ENCODE measurements at regions not wholly inside any gene's neighbourhood (a gene's known extent, or its start where the extent isn't known, plus 50 kb on each side); places are given as distances from the start of the nearest gene placed in this dataset.

GRCh38 chr1:5253036-5253435 is 598.6 kb downstream of the AJAP1 start:
- Mint-ChIP-seq H3K27me3 (ENCODE audit: insufficient read depth, low read depth, poor library complexity) (no peaks in the 10 kb centered on the region), H3K4me1 (no peaks in the 10 kb centered on the region), H3K36me3 (ENCODE audit: low read depth) (no peaks in the 10 kb centered on the region), H3K27ac (no peak overlapping the region), H3K4me3 (no peak overlapping the region), H3K9me3 (peaks cover 11% of the 10 kb centered on the region)
- no peak overlapping the region for H3K4me2 ChIP-seq
- H3K4me1 ChIP-seq (ENCODE audit: insufficient read depth), result no peaks in the 10 kb centered on the region
- no peaks in the 10 kb centered on the region for H4K20me1 ChIP-seq (replicated peaks; ENCODE audit: insufficient read depth)
- no peak overlapping the region for H2AFZ ChIP-seq
- DNase-seq (ENCODE audit: low spot score) (no peak), ATAC-seq (no peak)
- no peaks in the 10 kb centered on the region for H3K9me2 ChIP-seq (ENCODE audit: insufficient read depth)
- no peaks in the 10 kb centered on the region; the same call in 1 of the 2 replicates for H3K36me3 ChIP-seq (ENCODE audit: insufficient read depth)
- TF ChIP-seq CREB1 (CRISPR knock-in tag; IDR thresholded peaks at IDR 0.05; ENCODE audit: low read depth), result no peak
- TF ChIP-seq EZH2phosphoT487 (IDR thresholded peaks at IDR 0.05; ENCODE audit: unreplicated experiment), result no peak
- TF ChIP-seq ZNF114 (CRISPR knock-in tag; IDR thresholded peaks at IDR 0.05), result no peak
- TF ChIP-seq EZH2 (IDR thresholded peaks at IDR 0.05; ENCODE audit: low read depth, unreplicated experiment), result no peak
- TF ChIP-seq STAT1 (IDR thresholded peaks at IDR 0.05; ENCODE audit: unreplicated experiment), result no peak
- no peak for TF ChIP-seq ETS1 (IDR thresholded peaks at IDR 0.05)
- TF ChIP-seq NANOG (IDR thresholded peaks at IDR 0.05; ENCODE audit: borderline replicate concordance), result no peak
- TF ChIP-seq REST (IDR thresholded peaks at IDR 0.05; ENCODE audit: unreplicated experiment), result no peak
- no peak for TF ChIP-seq CTCF (conservative IDR thresholded peaks at IDR 0.05; ENCODE audit: low read depth in 2 of 2)
- TF ChIP-seq JUNB (IDR thresholded peaks at IDR 0.05; ENCODE audit: unreplicated experiment), result no peak
- TF ChIP-seq POLR2AphosphoS5 (IDR thresholded peaks at IDR 0.05; ENCODE audit: low read depth), result no peak
- no peak for TF ChIP-seq ZNF462 (CRISPR knock-in tag; IDR thresholded peaks at IDR 0.05)
- TF ChIP-seq ZNF331 (CRISPR knock-in tag; IDR thresholded peaks at IDR 0.05; ENCODE audit: low read depth), result no peak
- no peak overlapping the region for H3K4me3 ChIP-seq
- H3K79me2 ChIP-seq (replicated peaks; ENCODE audit: insufficient read depth), result no peaks in the 10 kb centered on the region
- H3K27me3 ChIP-seq (ENCODE audit: insufficient read depth), result no peaks in the 10 kb centered on the region
- no peaks in the 10 kb centered on the region for H3F3A ChIP-seq (replicated peaks; ENCODE audit: low read depth)
- no peak overlapping the region for H3K27ac ChIP-seq (ENCODE audit: low read depth)
